ENCODE measurements at regions not wholly inside any gene's neighbourhood (a gene's known extent, or its start where the extent isn't known, plus 50 kb on each side); places are given as distances from the start of the nearest gene placed in this dataset.

DNA sequence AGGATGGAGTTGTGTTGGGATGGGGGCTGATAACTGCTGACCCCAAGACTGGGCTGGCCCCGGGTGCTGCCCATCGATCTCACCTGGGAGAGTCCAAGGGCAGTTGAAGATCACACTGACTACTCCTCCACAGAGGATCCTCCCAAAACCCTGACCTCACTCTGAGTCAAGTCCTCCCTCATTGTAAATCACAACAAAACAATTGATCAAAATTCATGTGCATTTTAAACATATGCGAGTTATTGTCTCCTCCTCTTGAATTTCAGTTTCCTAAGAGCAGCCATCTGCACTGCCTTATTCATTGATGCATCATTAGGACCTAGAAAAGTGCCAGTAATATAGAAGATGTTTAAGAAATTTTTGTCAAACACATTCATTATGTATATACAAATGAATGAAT lies 273.6 kb downstream of the C1orf94 start:
- TF ChIP-seq, protein P1, sequence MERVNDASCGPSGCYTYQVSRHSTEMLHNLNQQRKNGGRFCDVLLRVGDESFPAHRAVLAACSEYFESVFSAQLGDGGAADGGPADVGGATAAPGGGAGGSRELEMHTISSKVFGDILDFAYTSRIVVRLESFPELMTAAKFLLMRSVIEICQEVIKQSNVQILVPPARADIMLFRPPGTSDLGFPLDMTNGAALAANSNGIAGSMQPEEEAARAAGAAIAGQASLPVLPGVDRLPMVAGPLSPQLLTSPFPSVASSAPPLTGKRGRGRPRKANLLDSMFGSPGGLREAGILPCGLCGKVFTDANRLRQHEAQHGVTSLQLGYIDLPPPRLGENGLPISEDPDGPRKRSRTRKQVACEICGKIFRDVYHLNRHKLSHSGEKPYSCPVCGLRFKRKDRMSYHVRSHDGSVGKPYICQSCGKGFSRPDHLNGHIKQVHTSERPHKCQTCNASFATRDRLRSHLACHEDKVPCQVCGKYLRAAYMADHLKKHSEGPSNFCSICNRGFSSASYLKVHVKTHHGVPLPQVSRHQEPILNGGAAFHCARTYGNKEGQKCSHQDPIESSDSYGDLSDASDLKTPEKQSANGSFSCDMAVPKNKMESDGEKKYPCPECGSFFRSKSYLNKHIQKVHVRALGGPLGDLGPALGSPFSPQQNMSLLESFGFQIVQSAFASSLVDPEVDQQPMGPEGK (CRISPR knock-in tag; IDR thresholded peaks at IDR 0.05; ENCODE audit: borderline replicate concordance) = no peak
- TF ChIP-seq PPARA (CRISPR knock-in tag; IDR thresholded peaks at IDR 0.05; ENCODE audit: borderline replicate concordance) = no peak
- no peak for TF ChIP-seq RARB (CRISPR knock-in tag; IDR thresholded peaks at IDR 0.05)
- no peak for TF ChIP-seq ZNF565 (CRISPR knock-in tag; conservative IDR thresholded peaks at IDR 0.05; ENCODE audit: low read depth)
- TF ChIP-seq, protein P2, sequence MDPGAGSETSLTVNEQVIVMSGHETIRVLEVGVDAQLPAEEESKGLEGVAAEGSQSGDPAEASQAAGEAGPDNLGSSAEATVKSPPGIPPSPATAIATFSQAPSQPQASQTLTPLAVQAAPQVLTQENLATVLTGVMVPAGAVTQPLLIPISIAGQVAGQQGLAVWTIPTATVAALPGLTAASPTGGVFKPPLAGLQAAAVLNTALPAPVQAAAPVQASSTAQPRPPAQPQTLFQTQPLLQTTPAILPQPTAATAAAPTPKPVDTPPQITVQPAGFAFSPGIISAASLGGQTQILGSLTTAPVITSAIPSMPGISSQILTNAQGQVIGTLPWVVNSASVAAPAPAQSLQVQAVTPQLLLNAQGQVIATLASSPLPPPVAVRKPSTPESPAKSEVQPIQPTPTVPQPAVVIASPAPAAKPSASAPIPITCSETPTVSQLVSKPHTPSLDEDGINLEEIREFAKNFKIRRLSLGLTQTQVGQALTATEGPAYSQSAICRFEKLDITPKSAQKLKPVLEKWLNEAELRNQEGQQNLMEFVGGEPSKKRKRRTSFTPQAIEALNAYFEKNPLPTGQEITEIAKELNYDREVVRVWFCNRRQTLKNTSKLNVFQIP (CRISPR knock-in tag; IDR thresholded peaks at IDR 0.05; ENCODE audit: borderline replicate concordance, low read depth) = no peak
